ENCODE measurements at regions not wholly inside any gene's neighbourhood (a gene's known extent, or its start where the extent isn't known, plus 50 kb on each side); places are given as distances from the start of the nearest gene placed in this dataset.

DNA sequence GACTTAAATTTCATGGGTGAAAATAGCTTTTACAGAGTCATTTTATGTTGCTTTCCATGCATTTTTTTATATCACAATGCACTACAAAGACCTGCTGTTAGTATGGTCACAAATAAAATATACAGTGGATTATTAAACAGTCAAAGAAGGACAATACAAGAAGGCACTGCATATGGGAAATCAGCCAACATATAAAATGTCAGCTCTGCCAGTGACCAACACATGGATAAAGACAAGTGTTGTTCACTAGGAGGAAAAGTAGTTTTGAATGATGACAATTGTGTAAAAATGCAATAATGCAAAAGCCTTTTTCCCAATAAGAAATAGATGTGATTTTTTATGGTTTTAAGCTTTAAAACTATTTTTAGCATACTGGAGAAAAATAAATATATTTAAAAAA lies 425.3 kb upstream of the CBLB start:
- TF ChIP-seq, protein P1, sequence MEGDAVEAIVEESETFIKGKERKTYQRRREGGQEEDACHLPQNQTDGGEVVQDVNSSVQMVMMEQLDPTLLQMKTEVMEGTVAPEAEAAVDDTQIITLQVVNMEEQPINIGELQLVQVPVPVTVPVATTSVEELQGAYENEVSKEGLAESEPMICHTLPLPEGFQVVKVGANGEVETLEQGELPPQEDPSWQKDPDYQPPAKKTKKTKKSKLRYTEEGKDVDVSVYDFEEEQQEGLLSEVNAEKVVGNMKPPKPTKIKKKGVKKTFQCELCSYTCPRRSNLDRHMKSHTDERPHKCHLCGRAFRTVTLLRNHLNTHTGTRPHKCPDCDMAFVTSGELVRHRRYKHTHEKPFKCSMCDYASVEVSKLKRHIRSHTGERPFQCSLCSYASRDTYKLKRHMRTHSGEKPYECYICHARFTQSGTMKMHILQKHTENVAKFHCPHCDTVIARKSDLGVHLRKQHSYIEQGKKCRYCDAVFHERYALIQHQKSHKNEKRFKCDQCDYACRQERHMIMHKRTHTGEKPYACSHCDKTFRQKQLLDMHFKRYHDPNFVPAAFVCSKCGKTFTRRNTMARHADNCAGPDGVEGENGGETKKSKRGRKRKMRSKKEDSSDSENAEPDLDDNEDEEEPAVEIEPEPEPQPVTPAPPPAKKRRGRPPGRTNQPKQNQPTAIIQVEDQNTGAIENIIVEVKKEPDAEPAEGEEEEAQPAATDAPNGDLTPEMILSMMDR (conservative IDR thresholded peaks at IDR 0.05; ENCODE audit: low read length): no peak
- TF ChIP-seq EZH2phosphoT487 (IDR thresholded peaks at IDR 0.05; ENCODE audit: borderline replicate concordance): no peak
